NCI-H82 treated with DMSO at 0.1 percent for 48 hours (cell line): ENCODE measurements at regions not wholly inside any gene's neighbourhood (a gene's known extent, or its start where the extent isn't known, plus 50 kb on each side); places are given as distances from the start of the nearest gene placed in this dataset.
A peak's percentile ranks its signal among the peaks of the same experiment; 100 is the strongest.
"Not testable (repeated sequence)": the region's sequence is repeated elsewhere in the genome, so short reads cannot be mapped to it uniquely, and the experiment has no call there.

ENCODE experiments used
- DNase-seq: peaks from one replicate; lab custom pipeline; 2025; ENCODE audit not compliant: unreplicated experiment; lab: John Stamatoyannopoulos, UW

- no peak for DNase-seq
Observed at GRCh38 chr3:152891678-152892077, 56.7 kb downstream of the P2RY1 start.

- no peak for DNase-seq
Observed at GRCh38 chr3:152892446-152892845, 57.5 kb downstream of the P2RY1 start.

GRCh38 chr3:152893647-152894046, 58.7 kb downstream of the P2RY1 start:
- DNase-seq = peak; percentile 96

GRCh38 chr3:152899306-152899705, 64.4 kb downstream of the P2RY1 start:
- no peak for DNase-seq

GRCh38 chr3:152902141-152902669, 67.3 kb downstream of the P2RY1 start:
- DNase-seq = no peak

- DNase-seq = no peak
Observed at GRCh38 chr3:152905631-152906030, 70.7 kb downstream of the P2RY1 start.

- DNase-seq = no peak
Observed at GRCh38 chr3:152909180-152909883, 74.4 kb downstream of the P2RY1 start.

- DNase-seq = peak; percentile 98
Observed at GRCh38 chr3:152910211-152910610, 75.3 kb downstream of the P2RY1 start.

GRCh38 chr3:152910966-152911365, 76.0 kb downstream of the P2RY1 start:
- DNase-seq = no peak

GRCh38 chr3:152914743-152915142, 79.8 kb downstream of the P2RY1 start:
- not testable (repeated sequence) for DNase-seq

- DNase-seq = peak; percentile 40
Observed at GRCh38 chr3:152915695-152916094, 80.8 kb downstream of the P2RY1 start.

- no peak for DNase-seq
Observed at GRCh38 chr3:152916753-152917279, 81.9 kb downstream of the P2RY1 start.

GRCh38 chr3:152921351-152921750, 86.4 kb downstream of the P2RY1 start:
- DNase-seq = no peak

GRCh38 chr3:152922554-152922953, 87.6 kb downstream of the P2RY1 start:
- DNase-seq = no peak

- DNase-seq = no peak
Observed at GRCh38 chr3:152927131-152927530, 92.2 kb downstream of the P2RY1 start.

- no peak for DNase-seq
Observed at GRCh38 chr3:152930516-152930915, 95.6 kb downstream of the P2RY1 start.

GRCh38 chr3:152937234-152937633, 102.3 kb downstream of the P2RY1 start:
- DNase-seq = no peak

- DNase-seq = no peak
Observed at GRCh38 chr3:152938974-152939636, 104.2 kb downstream of the P2RY1 start.

- no peak for DNase-seq
Observed at GRCh38 chr3:152941859-152942258, 106.9 kb downstream of the P2RY1 start.

- DNase-seq = no peak
Observed at GRCh38 chr3:152942366-152942765, 107.4 kb downstream of the P2RY1 start.

- no peak for DNase-seq
Observed at GRCh38 chr3:152943645-152944044, 108.7 kb downstream of the P2RY1 start.

GRCh38 chr3:152944671-152945070, 109.7 kb downstream of the P2RY1 start:
- DNase-seq = no peak
